Body of pancreas (tissue), 4 donors: ENCODE measurements at regions not wholly inside any gene's neighbourhood (a gene's known extent, or its start where the extent isn't known, plus 50 kb on each side); places are given as distances from the start of the nearest gene placed in this dataset.

Experiments used
- ATAC-seq: fragments of 150-250 bp; one replicate; pipeline ENCODE4 v1.9.1; 2016
- DNase-seq, 4 donors: peaks; one replicate each; pipeline ENCODE4 v3.0.0-alpha.2; 2019
- H3K27ac ChIP-seq, 4 donors: fragments of 200-600 bp; sonication (generic); 1 replicate in 3 of 4; 2 replicates in 1 of 4; pipeline versions ENCODE4 v1.5.1 to v1.6.1; 2016 to 2019; ENCODE audit warnings: mild to moderate bottlenecking in 1 of 4, mixed read lengths in 1 of 4, moderate library complexity in 1 of 4
- H3K27me3 ChIP-seq, 2 donors: fragments of 200-600 bp; sonication (generic); one replicate each; pipeline ENCODE4 v1.6.0; 2016; ENCODE audit warnings: mild to moderate bottlenecking in 1 of 2
- H3K36me3 ChIP-seq, 2 donors: fragments of 200-600 bp; sonication (generic); replicated peaks in 1 of 2; 2 replicates each; pipeline ENCODE4 v1.5.1; 2016; ENCODE audit warnings: low read depth in 2 of 2; ENCODE audit not compliant: insufficient read depth in 1 of 2
- H3K4me1 ChIP-seq: fragments of 200-600 bp; sonication (generic); one replicate; pipeline ENCODE4 v1.6.0; 2016
- H3K4me3 ChIP-seq, 2 donors: fragments of 200-600 bp; sonication (generic); 1 replicate in 1 of 2; 2 replicates in 1 of 2; pipeline ENCODE4 v1.5.1; 2016 to 2019
- H3K9me3 ChIP-seq, 3 donors: fragments of 200-600 bp; sonication (generic); 1 replicate in 2 of 3; 2 replicates in 1 of 3; pipeline ENCODE4 v1.5.1; 2016
- CTCF ChIP-seq, 7 experiments: fragments of 450-650 bp in 4 of 7; fragments of 200-600 bp in 3 of 7; sonication (generic) in 3 of 7; IDR thresholded peaks; one replicate each; pipeline ENCODE4 v1.5.1; 2016 to 2019; ENCODE audit warnings: antibody characterized with exemption in 7 of 7
- POLR2A ChIP-seq, 3 donors: fragments of 450-650 bp; IDR thresholded peaks; one replicate each; pipeline ENCODE4 v1.6.1; 2016; ENCODE audit warnings: antibody characterized with exemption in 3 of 3, mild to moderate bottlenecking in 2 of 3
- WGBS, 2 donors: methylation state at CpG; one replicate each; pipeline ENCODE4 v1.1.5; 2017; 5-methylcytosine and 5-hydroxymethylcytosine counted together
- intact Hi-C: fragments of 100-400 bp; cut with DNase I; formaldehyde crosslinking; loops from one replicate; pipeline ENCODE4 v1.15.1; 2023

DNA sequence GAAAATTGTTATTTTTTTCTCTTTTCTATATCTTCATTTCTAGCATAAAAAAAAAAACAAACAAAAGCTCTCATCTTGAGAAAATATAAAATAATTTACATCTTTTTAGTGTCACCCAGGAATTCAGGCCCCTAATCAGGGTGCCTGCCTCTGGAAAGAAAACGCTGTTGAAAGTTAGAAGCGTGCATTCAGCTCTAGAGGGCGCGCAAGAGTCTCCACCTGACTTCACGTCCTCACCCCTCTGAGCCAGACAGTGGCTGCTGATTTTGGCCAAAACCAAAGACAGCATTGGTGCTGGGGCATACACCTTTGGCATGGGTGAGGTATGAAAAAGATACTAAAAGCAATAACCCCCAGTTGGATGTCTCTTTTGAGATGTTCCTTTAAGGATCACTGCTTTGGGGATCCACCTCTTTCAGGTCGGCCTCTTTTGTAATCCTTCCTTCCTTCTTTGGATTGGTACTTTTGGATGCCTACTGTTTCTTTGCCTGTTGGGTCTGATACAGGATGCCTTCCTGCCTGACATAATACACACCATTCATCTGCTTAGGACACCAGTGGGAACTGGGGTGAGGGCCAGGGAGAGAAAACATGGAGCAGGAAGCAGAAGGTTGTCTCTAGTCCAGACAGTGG is 77.6 kb upstream of the CHRM3 start:
- 21 to 24% methylated on average over 6 of the region's 6 CpGs for WGBS, 2 donors
- DNase-seq (peak; percentile 71 to 79 (median 75)), ATAC-seq (peak; percentile 87)
- no peaks in the 10 kb centered on the region for H3K36me3 ChIP-seq
- no peak overlapping the region for H3K4me3 ChIP-seq
- no peaks in the 10 kb centered on the region for H3K9me3 ChIP-seq
- H3K4me1 ChIP-seq: peaks cover 15% of the 10 kb centered on the region
- no peak for TF ChIP-seq POLR2A (IDR thresholded peaks at IDR 0.05)
- peak; percentile 59 to 75 (median 65) for TF ChIP-seq CTCF (IDR thresholded peaks at IDR 0.05)
- H3K27ac ChIP-seq: no peak overlapping the region
- no peaks in the 10 kb centered on the region for H3K27me3 ChIP-seq
- intact Hi-C loops: no loop called here

GRCh38 chr1:239307886-239308285 is 78.5 kb upstream of the CHRM3 start:
- Histone ChIP-seq H3K4me1 (peaks cover 15% of the 10 kb centered on the region), H3K4me3 (no peak overlapping the region), H3K9me3 (no peaks in the 10 kb centered on the region), H3K27ac (no peak overlapping the region), H3K36me3 (no peaks in the 10 kb centered on the region), H3K27me3 (no peaks in the 10 kb centered on the region)
- ATAC-seq (no peak), DNase-seq (no peak)
- 36 to 38% methylated on average over 2 of the region's 2 CpGs for WGBS, 2 donors
- intact Hi-C loops: no loop called here
- TF ChIP-seq CTCF (IDR thresholded peaks at IDR 0.05): no peak

GRCh38 chr1:239306426-239306825 is 79.9 kb upstream of the CHRM3 start:
- no peak for ATAC-seq
- intact Hi-C loops: no loop called here

GRCh38 chr1:239303289-239303688 is 83.1 kb upstream of the CHRM3 start:
- WGBS, 2 donors: 88 to 95% methylated on average over 9 of the region's 9 CpGs
- no peaks in the 10 kb centered on the region for H3K36me3 ChIP-seq
- no peaks in the 10 kb centered on the region for H3K9me3 ChIP-seq
- H3K27ac ChIP-seq: no peak overlapping the region
- no peaks in the 10 kb centered on the region for H3K27me3 ChIP-seq
- H3K4me1 ChIP-seq: no peaks in the 10 kb centered on the region
- ATAC-seq (no peak), DNase-seq (no peak)
- no peak overlapping the region for H3K4me3 ChIP-seq
- TF ChIP-seq CTCF (IDR thresholded peaks at IDR 0.05) (no peak), POLR2A (IDR thresholded peaks at IDR 0.05) (no peak)
- intact Hi-C loops: no loop called here

More at GRCh38 chr1:239306426-239306825, 79.9 kb upstream of the CHRM3 start:
- no peak for TF ChIP-seq POLR2A (IDR thresholded peaks at IDR 0.05)
- no peak for TF ChIP-seq CTCF (IDR thresholded peaks at IDR 0.05)
- no peak for DNase-seq
- Histone ChIP-seq H3K27ac (no peak overlapping the region), H3K27me3 (no peaks in the 10 kb centered on the region), H3K9me3 (no peaks in the 10 kb centered on the region), H3K4me1 (peaks cover 10% of the 10 kb centered on the region), H3K4me3 (no peak overlapping the region), H3K36me3 (no peaks in the 10 kb centered on the region)
- WGBS, 2 donors: 79 to 80% methylated on average over 5 of the region's 5 CpGs

DNA sequence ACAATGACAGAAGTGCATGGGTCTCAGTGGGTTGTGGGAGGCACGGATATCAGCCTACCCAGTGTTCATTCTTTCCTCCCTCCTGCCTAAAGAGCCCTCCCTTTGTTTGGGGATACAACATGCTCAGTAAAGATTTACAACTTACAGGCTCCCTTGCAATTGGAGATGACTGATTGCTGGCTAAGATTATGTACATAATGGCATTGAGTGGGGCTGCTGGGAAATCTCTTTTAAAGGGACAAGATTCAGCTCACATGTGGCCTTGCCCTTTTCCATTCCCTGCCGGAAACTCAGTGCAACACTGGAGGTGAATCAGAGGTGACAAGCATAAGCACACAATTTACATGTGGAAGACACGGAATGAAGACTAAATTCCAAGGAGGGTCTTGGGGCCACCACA is 83.7 kb upstream of the CHRM3 start:
- intact Hi-C loops: no loop called here
- no peaks in the 10 kb centered on the region for H3K27me3 ChIP-seq
- H3K4me3 ChIP-seq: no peak overlapping the region
- H3K36me3 ChIP-seq: no peaks in the 10 kb centered on the region
- no peaks in the 10 kb centered on the region for H3K4me1 ChIP-seq
- no peak for TF ChIP-seq POLR2A (IDR thresholded peaks at IDR 0.05)
- no peaks in the 10 kb centered on the region for H3K9me3 ChIP-seq
- no peak for ATAC-seq
- WGBS, 2 donors: 78 to 88% methylated on average over 3 of the region's 3 CpGs
- no peak for DNase-seq
- H3K27ac ChIP-seq: no peak overlapping the region
